ENCODE measurements at regions not wholly inside any gene's neighbourhood (a gene's known extent, or its start where the extent isn't known, plus 50 kb on each side); places are given as distances from the start of the nearest gene placed in this dataset.

DNA sequence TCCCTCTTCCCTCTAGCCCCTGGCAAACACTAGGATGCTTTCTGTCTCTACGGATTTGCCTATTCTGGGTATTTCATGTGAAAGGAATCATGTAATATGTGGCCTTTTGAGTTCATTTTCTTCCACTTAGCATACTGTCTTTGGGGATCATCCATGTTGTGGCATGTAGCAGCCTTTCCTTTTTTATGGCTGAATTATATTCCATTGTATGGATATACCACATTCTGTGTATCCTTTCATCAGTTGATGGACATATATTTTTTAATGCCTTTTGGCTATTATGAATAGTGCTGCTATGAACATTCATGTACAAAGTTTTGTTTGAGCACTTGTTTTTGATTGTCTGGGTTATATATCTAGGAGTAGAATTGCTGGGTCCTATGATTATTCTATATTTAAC is 258.4 kb upstream of the CSF3R start:
- Histone ChIP-seq H2BK5ac (ENCODE audit: low read depth, low read length) (no peak overlapping the region), H3K79me1 (ENCODE audit: low read depth, low read length) (no peaks in the 10 kb centered on the region), H3K4ac (replicated peaks; ENCODE audit: insufficient read length, low read depth, low read length) (no peak overlapping the region), H3K14ac (ENCODE audit: insufficient read length) (no peak overlapping the region), H3K4me2 (ENCODE audit: insufficient read depth in 1 of 2, low read depth in 2 of 2, low read length in 2 of 2) (no peak overlapping the region), H2BK12ac (ENCODE audit: low read depth, low read length) (no peak overlapping the region), H2BK120ac (replicated peaks; ENCODE audit: low read depth, low read length) (no peak overlapping the region), H4K20me1 (replicated peaks in 1 of 2; ENCODE audit: control insufficient read depth in 1 of 2, insufficient read depth in 2 of 2, low read length in 2 of 2) (no peaks in the 10 kb centered on the region), H3K23me2 (ENCODE audit: low read depth, low read length) (no peaks in the 10 kb centered on the region), H3K56ac (replicated peaks; ENCODE audit: insufficient read length, low read depth, low read length) (no peak overlapping the region), H2AFZ (ENCODE audit: low read length) (no peak overlapping the region), H3K23ac (ENCODE audit: insufficient read length) (no peak overlapping the region), H3K4me3 (ENCODE audit: extremely low read depth in 1 of 4, insufficient read depth in 2 of 4, low read depth in 3 of 4, low read length in 4 of 4) (no peak overlapping the region), H4K5ac (ENCODE audit: insufficient read length, low read depth, low read length) (no peak overlapping the region), H2AK5ac (ENCODE audit: low read depth, low read length) (no peak overlapping the region), H3K27ac (ENCODE audit: low read depth, low read length) (no peak overlapping the region), H3K4me1 (replicated peaks in 1 of 4; ENCODE audit: control insufficient read depth in 3 of 4, insufficient read depth in 4 of 4, low read length in 3 of 4) (peaks cover 0 to 11% (median 3%) of the 10 kb centered on the region in 4 experiments; a peak in 3 of 7 replicates), H3K18ac (ENCODE audit: extremely low read depth, low read length) (no peak overlapping the region), H4K91ac (replicated peaks; ENCODE audit: insufficient read length, low read length) (no peak overlapping the region), H3K79me2 (ENCODE audit: control insufficient read depth in 1 of 2, insufficient read depth in 2 of 2, low read length in 2 of 2) (no peaks in the 10 kb centered on the region), H3K27me3 (replicated peaks in 1 of 4; ENCODE audit: control insufficient read depth in 3 of 4, extremely low read depth in 1 of 4, insufficient read depth in 3 of 4, low read length in 3 of 4) (no peaks in the 10 kb centered on the region), H3K36me3 (ENCODE audit: control insufficient read depth in 2 of 4, insufficient read depth in 4 of 4, low read length in 3 of 4) (no peaks in the 10 kb centered on the region), H4K8ac (ENCODE audit: extremely low read depth, insufficient read depth, low read length) (no peak overlapping the region), H2BK15ac (ENCODE audit: low read length) (no peak overlapping the region), H3K9ac (replicated peaks in 1 of 4; ENCODE audit: extremely low read depth in 1 of 4, low read depth in 3 of 4, low read length in 3 of 4) (no peak overlapping the region), H3K9me3 (ENCODE audit: insufficient read depth in 2 of 2, low read depth in 1 of 2, low read length in 1 of 2) (peaks cover 3% of the 10 kb centered on the region in 2 experiments; a peak in 1 of 4 replicates), H2BK20ac (ENCODE audit: low read length) (no peak overlapping the region)
- DNase-seq (ENCODE audit: low read depth in 1 of 2, low spot score in 2 of 2) (no peak), FAIRE-seq (no peak)
- peak; percentile 67 for TF ChIP-seq KDM1A (IDR thresholded peaks at IDR 0.05; ENCODE audit: borderline replicate concordance, low read length)
- TF ChIP-seq EP300 (IDR thresholded peaks at IDR 0.05; ENCODE audit: borderline replicate concordance in 1 of 2, low read depth in 2 of 2, low read length in 2 of 2) = no peak
- CTCF ChIA-PET (ENCODE audit: partially characterized antibody) = interaction anchor here (0.6 to 1.2 kb wide), 3 partner anchors 9 to 640 kb away, joined by 3 to 4 read pairs (median 3); no protein-coding TSS in a partner anchor
- WGBS, 2 experiments (ENCODE audit: extremely low coverage in 1 of 2, insufficient coverage in 1 of 2, insufficient read length in 1 of 2, insufficient replicate concordance in 2 of 2, low coverage in 1 of 2, low lambda C conversion rate in 2 of 2, missing lambda C conversion rate in 1 of 2) = 82% methylated on average over 1 of the region's 1 CpG; no CpG with 5 or more reads in 1 of the 2 experiments
- POLR2A ChIA-PET (ENCODE audit: partially characterized antibody) = no interaction called here

Data from H1 (cell line).